ENCODE measurements at regions not wholly inside any gene's neighbourhood (a gene's known extent, or its start where the extent isn't known, plus 50 kb on each side); places are given as distances from the start of the nearest gene placed in this dataset.
"Not testable (repeated sequence)": the region's sequence is repeated elsewhere in the genome, so short reads cannot be mapped to it uniquely, and the experiment has no call there.

DNA sequence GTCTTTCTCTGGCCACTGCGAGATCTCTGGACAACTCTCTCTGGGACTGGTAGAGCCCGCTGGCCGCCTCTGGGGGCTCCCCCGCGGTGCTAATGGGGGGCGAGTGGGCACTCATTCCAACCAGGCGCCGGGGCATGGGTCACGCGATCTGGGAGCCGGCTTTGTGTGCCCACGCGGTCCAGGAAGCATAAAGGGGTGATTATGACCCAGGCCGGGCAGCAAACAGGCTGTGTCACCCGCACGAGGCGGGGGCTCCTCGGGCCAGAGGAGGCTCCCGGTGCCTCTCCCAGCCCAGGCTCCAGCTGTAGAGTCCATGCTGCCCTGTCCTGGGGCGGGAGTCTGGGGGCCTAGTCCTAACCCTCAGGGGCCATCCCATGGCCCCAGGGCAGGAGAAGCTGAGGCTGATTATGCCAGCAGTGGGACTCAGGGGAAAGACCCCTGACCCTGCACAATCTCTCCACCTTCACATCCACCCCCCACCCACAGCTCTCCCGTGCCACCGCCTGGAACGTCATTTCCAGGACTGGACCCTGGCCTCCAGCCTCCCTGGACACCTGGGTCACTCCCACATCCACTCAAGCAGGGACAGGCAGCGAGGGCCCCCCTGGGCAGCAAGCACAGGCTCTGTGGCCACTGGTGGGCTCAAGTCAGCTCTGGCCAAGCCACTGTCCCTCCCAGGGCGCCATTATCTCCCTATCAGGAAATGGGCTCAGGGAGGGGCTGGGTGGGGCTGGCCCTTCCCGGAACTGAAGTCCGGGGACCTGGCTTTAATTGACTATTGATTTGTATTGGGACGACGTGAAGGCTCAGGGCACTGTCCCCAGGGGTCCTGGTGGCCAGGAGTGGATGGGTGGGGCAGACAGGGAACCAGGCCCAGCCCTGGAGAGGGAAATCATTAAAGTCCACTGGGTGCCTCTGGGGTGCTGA lies 50.0 kb downstream of the PTPRS start:
- Mint-ChIP-seq H3K4me3 (ENCODE audit: low read depth) (no peak overlapping the region), H3K4me1 (ENCODE audit: low read depth) (no peaks in the 10 kb centered on the region), H3K36me3 (ENCODE audit: low read depth) (no peaks in the 10 kb centered on the region), H3K27ac (no peak overlapping the region), H3K9me3 (no peaks in the 10 kb centered on the region), H3K27me3 (ENCODE audit: low read depth) (peaks cover 19% of the 10 kb centered on the region)
- DNase-seq (ENCODE audit: low spot score), result no peak
- intact Hi-C loops (cut with micrococcal nuclease), result no loop called here

DNA sequence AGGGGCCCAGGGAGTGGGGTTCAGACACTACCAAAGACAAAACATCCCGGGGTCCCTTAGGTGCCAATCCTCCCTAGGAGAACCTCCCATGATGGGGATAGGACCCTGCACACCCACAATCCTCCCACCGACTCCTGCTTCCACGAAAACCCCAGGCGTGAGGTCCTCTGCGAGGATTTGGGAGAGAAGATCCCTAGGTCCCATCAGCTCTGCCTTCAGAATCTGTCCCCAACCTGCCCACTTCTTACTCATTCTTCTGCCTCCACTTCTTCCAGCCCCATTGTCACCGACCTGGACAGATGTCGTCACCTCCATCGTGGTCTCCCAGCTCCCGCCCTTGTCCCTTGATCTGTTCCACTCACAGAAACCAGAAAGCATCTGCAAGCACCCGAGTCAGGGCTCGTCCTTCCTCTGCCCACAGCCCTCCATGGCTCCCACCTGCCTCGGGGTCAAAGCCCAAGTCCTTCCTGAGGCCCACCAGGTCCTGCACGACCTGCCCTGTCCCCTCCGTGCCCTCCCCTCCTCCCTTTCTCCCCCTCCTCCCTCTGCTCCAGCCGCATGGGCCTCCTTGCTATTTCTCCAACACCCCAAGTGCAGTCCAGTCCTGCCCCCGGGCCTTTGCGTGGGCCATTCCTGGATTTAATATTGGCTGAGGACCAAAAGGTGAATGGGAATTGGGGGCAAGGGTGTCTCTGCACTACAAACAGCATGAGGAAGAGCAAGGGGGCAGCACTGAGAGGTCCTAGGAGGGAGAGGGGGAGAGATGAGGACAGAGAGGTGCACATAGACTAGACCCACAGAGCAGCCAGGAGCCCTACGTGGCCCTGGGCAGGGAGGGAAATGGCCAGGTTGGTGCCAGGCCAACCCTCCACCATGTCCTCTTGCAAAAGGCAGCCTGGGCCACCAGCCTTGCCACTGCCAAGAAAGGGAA lies 51.3 kb downstream of the PTPRS start:
- no peak for DNase-seq (ENCODE audit: low spot score)
- Mint-ChIP-seq H3K36me3 (ENCODE audit: low read depth) (no peaks in the 10 kb centered on the region), H3K27ac (no peak overlapping the region), H3K9me3 (no peaks in the 10 kb centered on the region), H3K4me3 (ENCODE audit: low read depth) (no peak overlapping the region), H3K4me1 (ENCODE audit: low read depth) (no peaks in the 10 kb centered on the region), H3K27me3 (ENCODE audit: low read depth) (peaks cover 15% of the 10 kb centered on the region)
- intact Hi-C loops (cut with micrococcal nuclease), result no loop called here

DNA sequence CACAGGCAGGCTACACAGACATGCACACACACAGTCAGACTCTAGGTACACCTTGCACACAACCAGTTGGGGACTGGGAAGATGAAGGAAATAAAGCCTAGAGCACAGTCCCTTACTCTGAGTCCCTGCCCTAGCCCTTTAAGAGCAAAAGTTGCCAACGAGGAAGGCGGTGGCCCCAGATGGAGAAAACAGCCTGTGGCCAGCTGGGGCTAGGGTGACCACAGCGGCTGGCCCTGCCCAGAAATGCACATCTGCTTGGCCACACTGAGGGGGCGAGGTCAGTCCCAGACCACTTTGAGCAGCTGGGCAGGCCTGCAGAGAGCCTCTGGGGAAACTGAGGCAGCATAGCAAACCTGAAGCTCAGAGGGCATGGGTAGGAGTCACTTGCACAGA lies 52.3 kb downstream of the PTPRS start:
- Mint-ChIP-seq H3K4me3 (ENCODE audit: low read depth) (no peak overlapping the region), H3K9me3 (no peaks in the 10 kb centered on the region), H3K27me3 (ENCODE audit: low read depth) (peaks cover 12% of the 10 kb centered on the region), H3K4me1 (ENCODE audit: low read depth) (no peaks in the 10 kb centered on the region), H3K36me3 (ENCODE audit: low read depth) (no peaks in the 10 kb centered on the region), H3K27ac (no peak overlapping the region)
- intact Hi-C loops (cut with micrococcal nuclease), result no loop called here
- no peak for DNase-seq (ENCODE audit: low spot score)

DNA sequence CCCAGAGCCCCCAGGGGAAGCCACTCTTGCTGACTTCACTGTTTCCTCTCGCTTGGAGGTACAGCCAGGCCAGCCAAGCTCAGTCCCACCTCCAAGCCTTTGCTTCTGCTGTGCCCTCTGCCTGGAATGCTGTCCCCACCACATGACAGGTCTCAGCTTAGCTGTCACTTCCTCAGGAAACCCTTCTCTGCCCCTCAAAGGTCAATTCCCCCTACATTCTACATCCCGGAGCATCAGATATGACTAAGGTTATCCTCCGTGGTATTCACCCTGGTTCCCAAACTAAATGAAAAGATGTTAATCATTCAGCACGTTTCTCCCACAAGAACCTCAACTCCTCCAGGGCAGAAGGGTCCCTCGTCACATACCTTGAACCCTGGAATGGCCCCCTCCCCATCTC lies 53.5 kb downstream of the PTPRS start:
- Mint-ChIP-seq H3K4me3 (ENCODE audit: low read depth) (no peak overlapping the region), H3K9me3 (no peaks in the 10 kb centered on the region), H3K27me3 (ENCODE audit: low read depth) (peaks cover 7% of the 10 kb centered on the region), H3K36me3 (ENCODE audit: low read depth) (no peaks in the 10 kb centered on the region), H3K4me1 (ENCODE audit: low read depth) (no peaks in the 10 kb centered on the region), H3K27ac (no peak overlapping the region)
- DNase-seq (ENCODE audit: low spot score), result no peak
- intact Hi-C loops (cut with micrococcal nuclease), result no loop called here

DNA sequence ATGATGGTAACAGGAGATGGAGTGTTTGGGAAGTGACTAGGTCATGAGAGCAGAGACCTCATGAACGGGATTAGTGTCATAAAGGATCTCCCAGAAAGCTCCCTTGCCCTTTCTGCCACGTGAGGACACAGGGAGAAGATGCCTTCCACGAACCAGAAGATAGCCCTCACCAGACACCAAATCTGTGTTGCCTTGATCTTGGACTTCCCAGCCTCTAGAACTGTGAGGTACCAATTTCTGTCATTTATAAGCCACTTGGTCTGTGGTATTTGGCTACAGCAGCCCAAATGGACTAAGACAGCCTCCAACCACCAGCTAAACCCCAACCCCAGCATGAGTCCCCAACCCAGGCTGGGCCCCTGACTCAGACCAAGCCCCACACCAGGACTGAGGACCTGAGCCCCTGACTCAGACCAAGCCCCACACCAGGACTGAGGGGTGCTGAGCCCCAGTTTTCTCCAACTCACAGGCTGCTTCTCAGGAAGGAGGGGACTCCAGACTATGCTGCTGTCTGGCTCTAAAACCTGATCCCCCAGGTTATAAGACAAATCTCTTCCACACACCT lies 54.1 kb downstream of the PTPRS start:
- DNase-seq (ENCODE audit: low spot score), result no peak
- H3K36me3 Mint-ChIP-seq (ENCODE audit: low read depth), result no peaks in the 10 kb centered on the region
- no peak overlapping the region for H3K27ac Mint-ChIP-seq
- peaks cover 2% of the 10 kb centered on the region for H3K27me3 Mint-ChIP-seq (ENCODE audit: low read depth)
- H3K4me3 Mint-ChIP-seq (ENCODE audit: low read depth), result no peak overlapping the region
- H3K9me3 Mint-ChIP-seq, result no peaks in the 10 kb centered on the region
- H3K4me1 Mint-ChIP-seq (ENCODE audit: low read depth), result no peaks in the 10 kb centered on the region
- intact Hi-C loops (cut with micrococcal nuclease), result no loop called here

DNA sequence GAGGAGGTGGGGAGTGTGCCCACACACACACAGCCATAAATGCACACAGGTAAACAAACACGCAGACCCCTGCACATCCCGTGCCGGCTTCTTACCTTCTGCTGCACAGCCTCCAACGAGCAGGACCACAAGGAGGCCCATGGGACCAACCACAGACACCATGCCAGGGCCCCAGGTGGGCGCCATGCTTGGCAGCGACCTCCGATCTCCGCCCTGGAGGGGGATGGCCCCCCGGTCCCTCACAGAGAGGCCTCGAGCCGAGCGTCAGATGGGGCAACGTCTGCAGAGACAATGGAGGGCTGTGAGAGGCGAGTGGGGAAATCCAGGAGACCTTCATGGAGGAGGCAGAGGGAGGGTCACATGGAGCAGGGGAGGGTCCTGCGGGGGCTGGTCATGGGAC lies 54.7 kb downstream of the PTPRS start:
- Mint-ChIP-seq H3K9me3 (no peaks in the 10 kb centered on the region), H3K27ac (no peak overlapping the region), H3K27me3 (ENCODE audit: low read depth) (no peaks in the 10 kb centered on the region), H3K4me3 (ENCODE audit: low read depth) (no peak overlapping the region), H3K36me3 (ENCODE audit: low read depth) (no peaks in the 10 kb centered on the region), H3K4me1 (ENCODE audit: low read depth) (no peaks in the 10 kb centered on the region)
- intact Hi-C loops (cut with micrococcal nuclease), result no loop called here
- no peak for DNase-seq (ENCODE audit: low spot score)

DNA sequence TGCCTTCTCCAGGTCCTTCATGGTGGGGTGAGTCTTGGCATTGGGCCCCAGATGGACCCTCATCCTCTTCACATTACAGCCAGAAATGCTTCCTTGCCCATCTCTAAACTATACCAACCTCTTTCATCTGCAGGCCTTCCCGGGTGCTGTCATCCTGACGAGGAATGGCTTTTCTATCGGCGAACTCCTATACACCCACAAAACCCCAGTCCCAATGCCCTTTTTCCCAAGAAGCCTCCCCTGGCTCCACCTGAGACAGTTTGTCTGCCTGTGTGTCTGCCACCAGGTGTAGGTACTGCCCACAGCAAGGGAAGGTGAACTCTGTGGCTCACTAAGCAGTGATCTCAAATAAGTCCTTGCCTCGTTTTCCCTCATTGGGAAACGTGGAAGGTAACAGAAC lies 55.3 kb downstream of the PTPRS start:
- Mint-ChIP-seq H3K27ac (no peak overlapping the region), H3K9me3 (no peaks in the 10 kb centered on the region), H3K4me1 (ENCODE audit: low read depth) (no peaks in the 10 kb centered on the region), H3K36me3 (ENCODE audit: low read depth) (no peaks in the 10 kb centered on the region), H3K27me3 (ENCODE audit: low read depth) (no peaks in the 10 kb centered on the region), H3K4me3 (ENCODE audit: low read depth) (no peak overlapping the region)
- intact Hi-C loops (cut with micrococcal nuclease), result no loop called here
- no peak for DNase-seq (ENCODE audit: low spot score)

DNA sequence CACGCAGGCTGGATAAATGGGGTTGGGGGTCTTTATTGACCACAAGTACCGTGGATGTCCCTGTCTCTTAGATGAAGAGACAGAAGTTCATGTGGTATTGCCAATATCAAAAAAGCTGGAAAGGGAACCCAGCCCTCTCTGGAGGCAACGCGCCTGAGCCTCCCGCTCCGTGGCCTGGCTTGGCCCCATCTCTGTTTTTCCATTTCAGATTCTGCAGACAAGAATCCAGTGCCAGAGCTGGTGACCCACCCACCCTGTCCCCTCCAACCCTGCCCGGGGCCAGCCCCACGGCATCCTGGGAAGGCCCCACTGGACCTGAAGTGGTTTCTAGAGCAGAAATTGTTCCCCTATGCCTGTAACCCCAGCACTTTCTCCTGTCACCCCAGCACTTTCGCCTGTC lies 57.7 kb downstream of the PTPRS start:
- Mint-ChIP-seq H3K4me1 (ENCODE audit: low read depth) (no peaks in the 10 kb centered on the region), H3K27me3 (ENCODE audit: low read depth) (no peaks in the 10 kb centered on the region), H3K36me3 (ENCODE audit: low read depth) (no peaks in the 10 kb centered on the region), H3K27ac (no peak overlapping the region), H3K9me3 (no peaks in the 10 kb centered on the region), H3K4me3 (ENCODE audit: low read depth) (no peak overlapping the region)
- no peak for DNase-seq (ENCODE audit: low spot score)
- intact Hi-C loops (cut with micrococcal nuclease), result no loop called here

DNA sequence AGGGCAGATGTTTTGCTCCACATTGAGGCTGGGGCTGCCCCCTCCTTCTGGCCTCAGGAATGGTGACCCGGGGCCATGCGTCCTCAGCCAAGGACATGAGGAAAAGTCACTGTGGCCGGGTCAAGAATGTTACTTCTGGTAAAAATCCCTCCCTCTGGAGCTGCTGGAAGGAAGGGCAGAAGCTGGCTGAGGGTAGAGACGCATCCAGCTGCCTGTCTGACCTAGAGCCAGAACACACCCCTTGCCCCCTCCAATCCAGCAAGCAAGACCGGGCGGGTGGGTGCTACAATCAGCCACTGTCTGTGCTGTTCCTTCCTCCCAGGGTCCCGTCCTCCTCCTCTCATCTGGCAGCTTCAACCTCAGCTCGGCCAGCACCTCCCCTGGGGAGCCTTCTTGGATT lies 59.0 kb downstream of the PTPRS start:
- no peak for DNase-seq (ENCODE audit: low spot score)
- Mint-ChIP-seq H3K27ac (no peak overlapping the region), H3K36me3 (ENCODE audit: low read depth) (no peaks in the 10 kb centered on the region), H3K9me3 (no peaks in the 10 kb centered on the region), H3K4me1 (ENCODE audit: low read depth) (no peaks in the 10 kb centered on the region), H3K4me3 (ENCODE audit: low read depth) (no peak overlapping the region), H3K27me3 (ENCODE audit: low read depth) (no peaks in the 10 kb centered on the region)
- intact Hi-C loops (cut with micrococcal nuclease), result no loop called here

DNA sequence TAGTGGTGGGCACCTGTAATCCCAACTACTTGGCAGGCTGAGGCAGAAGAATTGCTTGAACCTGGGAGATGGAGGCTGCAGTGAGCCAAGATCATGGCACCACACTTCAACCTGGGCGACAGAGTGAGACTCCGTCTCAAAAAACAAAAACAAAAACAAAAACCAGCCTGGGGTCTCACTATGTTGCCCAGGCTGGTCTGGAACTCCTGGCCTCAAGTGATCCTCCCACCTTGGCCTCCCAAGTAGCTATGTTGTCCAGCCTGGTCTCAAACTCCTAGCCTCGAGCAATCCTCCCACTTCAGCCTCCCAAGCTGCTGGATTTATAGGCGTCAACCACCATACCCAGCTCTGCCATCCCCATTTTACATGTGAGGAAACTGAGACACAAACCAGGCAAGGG lies 64.9 kb downstream of the PTPRS start:
- H3K4me1 Mint-ChIP-seq (ENCODE audit: low read depth), result not testable (repeated sequence)

DNA sequence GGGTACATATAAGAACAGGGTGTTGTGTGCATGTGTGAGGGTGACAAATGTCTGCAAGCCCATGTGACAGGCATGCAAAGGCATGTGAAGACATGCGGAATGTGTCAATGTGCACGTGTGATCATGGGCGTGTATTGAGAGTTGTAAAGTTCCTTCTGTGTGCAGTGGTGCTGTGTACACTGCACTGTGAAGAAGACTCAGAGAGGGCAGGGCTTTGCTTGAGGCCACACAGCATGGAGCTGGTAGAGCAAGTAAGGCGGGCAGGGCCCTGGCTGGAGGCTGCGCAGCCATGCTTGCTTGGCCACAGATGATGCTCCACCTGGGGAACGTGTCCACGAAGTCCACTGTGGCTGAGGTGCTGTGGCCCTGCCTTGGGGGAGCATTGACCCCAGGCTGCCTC lies 66.8 kb downstream of the PTPRS start:
- Mint-ChIP-seq H3K4me3 (ENCODE audit: low read depth) (no peak overlapping the region), H3K27ac (no peak overlapping the region), H3K4me1 (ENCODE audit: low read depth) (no peaks in the 10 kb centered on the region), H3K36me3 (ENCODE audit: low read depth) (no peaks in the 10 kb centered on the region), H3K27me3 (ENCODE audit: low read depth) (no peaks in the 10 kb centered on the region), H3K9me3 (no peaks in the 10 kb centered on the region)
- DNase-seq (ENCODE audit: low spot score), result no peak
- intact Hi-C loops (cut with micrococcal nuclease), result no loop called here

More for the DNA sequence above, 64.9 kb downstream of the PTPRS start:
- intact Hi-C loops (cut with micrococcal nuclease); H3K36me3 Mint-ChIP-seq (ENCODE audit: low read depth); DNase-seq (ENCODE audit: low spot score); H3K27me3 Mint-ChIP-seq (ENCODE audit: low read depth); H3K27ac Mint-ChIP-seq; H3K4me3 Mint-ChIP-seq (ENCODE audit: low read depth); H3K9me3 Mint-ChIP-seq: not testable (repeated sequence)

DNA sequence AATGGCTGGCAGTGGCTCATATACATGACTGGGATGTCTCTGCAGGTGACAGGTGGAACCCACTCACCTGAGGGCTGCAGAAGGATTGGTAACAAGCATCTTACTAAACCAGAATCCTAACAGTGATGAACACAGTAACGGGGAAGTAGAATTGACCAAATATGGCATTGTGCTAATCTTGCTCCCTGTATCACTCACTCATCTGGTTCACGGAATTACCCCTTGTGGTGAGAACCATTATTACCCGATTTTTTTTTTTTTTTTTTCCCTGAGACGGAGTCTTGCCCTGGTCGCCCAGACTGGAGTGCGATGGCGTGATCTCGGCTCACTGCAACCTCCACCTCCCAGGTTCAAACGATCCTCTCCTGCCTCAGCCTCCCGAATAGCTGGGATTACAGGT lies 69.5 kb downstream of the PTPRS start:
- H3K4me3 Mint-ChIP-seq (ENCODE audit: low read depth), result no peak overlapping the region
- no peak for DNase-seq (ENCODE audit: low spot score)
- intact Hi-C loops (cut with micrococcal nuclease), result no loop called here
- no peaks in the 10 kb centered on the region for H3K9me3 Mint-ChIP-seq
- H3K36me3 Mint-ChIP-seq (ENCODE audit: low read depth), result no peaks in the 10 kb centered on the region
- H3K27ac Mint-ChIP-seq, result no peak overlapping the region
- no peaks in the 10 kb centered on the region for H3K27me3 Mint-ChIP-seq (ENCODE audit: low read depth)
- H3K4me1 Mint-ChIP-seq (ENCODE audit: low read depth), result no peaks in the 10 kb centered on the region

DNA sequence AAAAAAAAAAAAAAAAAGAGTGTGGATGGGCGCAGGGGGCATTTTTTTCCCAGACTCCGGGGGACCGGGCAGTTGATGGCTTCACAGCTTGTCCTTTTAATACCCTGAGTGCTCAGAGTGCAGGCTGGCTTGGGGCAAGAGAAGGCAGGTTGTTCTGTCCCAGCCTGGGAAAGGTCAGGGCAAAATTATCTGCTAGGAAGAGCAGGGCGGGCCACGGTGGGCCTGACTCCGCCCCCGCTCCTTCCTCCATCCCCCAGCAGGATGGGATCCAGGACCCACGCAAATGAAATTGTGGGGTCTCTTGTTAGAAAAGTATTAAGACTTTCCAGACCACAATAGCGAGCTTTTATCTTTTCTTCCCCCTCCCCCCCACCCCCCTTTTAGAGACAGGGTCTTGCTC lies 70.7 kb downstream of the PTPRS start:
- Mint-ChIP-seq H3K9me3 (no peaks in the 10 kb centered on the region), H3K36me3 (ENCODE audit: low read depth) (no peaks in the 10 kb centered on the region), H3K27me3 (ENCODE audit: low read depth) (no peaks in the 10 kb centered on the region), H3K4me3 (ENCODE audit: low read depth) (no peak overlapping the region), H3K27ac (no peak overlapping the region), H3K4me1 (ENCODE audit: low read depth) (no peaks in the 10 kb centered on the region)
- DNase-seq (ENCODE audit: low spot score), result no peak
- intact Hi-C loops (cut with micrococcal nuclease), result no loop called here
